Liver (tissue), 3 donors: ENCODE measurements at regions not wholly inside any gene's neighbourhood (a gene's known extent, or its start where the extent isn't known, plus 50 kb on each side); places are given as distances from the start of the nearest gene placed in this dataset.

Experiments used
- ATF3 ChIP-seq: IDR thresholded peaks from 2 replicates; pipeline ENCODE4 v1.6.1; 2016; ENCODE audit warnings: antibody characterized with exemption
- CTCF ChIP-seq: fragments of 150-350 bp; IDR thresholded peaks from 2 replicates; pipeline ENCODE4 v1.5.1; 2017; ENCODE audit warnings: improper control_type of control experiment, low read depth, low read length; ENCODE audit not compliant: missing input control
- FOXA2 ChIP-seq: IDR thresholded peaks from 2 replicates; pipeline ENCODE4 v1.6.1; 2016; ENCODE audit warnings: antibody characterized with exemption
- GABPA ChIP-seq, 2 donors: IDR thresholded peaks in 1 of 2; conservative IDR thresholded peaks in 1 of 2; 2 replicates each; pipeline ENCODE4 v1.6.1; 2016; ENCODE audit warnings: antibody characterized with exemption in 2 of 2, mild to moderate bottlenecking in 1 of 2, moderate library complexity in 1 of 2
- HNF4A ChIP-seq, 2 donors: conservative IDR thresholded peaks; 2 replicates each; pipeline ENCODE4 v1.6.1; 2016; ENCODE audit warnings: antibody characterized with exemption in 2 of 2, mild to moderate bottlenecking in 2 of 2
- JUND ChIP-seq, 2 donors: IDR thresholded peaks; 2 replicates each; pipeline ENCODE4 v1.6.1; 2016; ENCODE audit warnings: antibody characterized with exemption in 2 of 2
- RAD21 ChIP-seq, 2 donors: IDR thresholded peaks; 2 replicates each; pipeline ENCODE4 v1.6.1; 2016; ENCODE audit warnings: antibody characterized with exemption in 2 of 2, mild to moderate bottlenecking in 2 of 2
- REST ChIP-seq: IDR thresholded peaks from 2 replicates; pipeline ENCODE4 v1.6.1; 2016; ENCODE audit warnings: antibody characterized with exemption, mild to moderate bottlenecking
- TAF1 ChIP-seq: conservative IDR thresholded peaks from 2 replicates; pipeline ENCODE4 v1.6.1; 2016; ENCODE audit warnings: antibody characterized with exemption, mild to moderate bottlenecking
- YY1 ChIP-seq: IDR thresholded peaks from 2 replicates; pipeline ENCODE4 v1.6.1; 2016; ENCODE audit warnings: antibody characterized with exemption, mild to moderate bottlenecking
- ZBTB33 ChIP-seq: IDR thresholded peaks from 2 replicates; pipeline ENCODE4 v1.6.1; 2016; ENCODE audit warnings: antibody characterized with exemption
- donor health status: healthy.
- donor health status: healthy.

GRCh38 chr2:21710031-21710430 lies 586.3 kb downstream of the TDRD15 start:
- no peak for TF ChIP-seq CTCF
- TF ChIP-seq ZBTB33, result no peak
- TF ChIP-seq REST, result no peak
- TF ChIP-seq HNF4A (conservative IDR thresholded peaks at IDR 0.05), result no peak
- no peak for TF ChIP-seq YY1
- TF ChIP-seq GABPA (IDR thresholded peaks at IDR 0.05 in 1 of 2, conservative IDR thresholded peaks at IDR 0.05 in 1 of 2), result no peak
- TF ChIP-seq RAD21 (IDR thresholded peaks at IDR 0.05), result no peak
- TF ChIP-seq FOXA2, result no peak
- TF ChIP-seq TAF1, result no peak
- no peak for TF ChIP-seq ATF3
- no peak for TF ChIP-seq JUND (IDR thresholded peaks at IDR 0.05)
